HCT116 (cell line): ENCODE measurements at regions not wholly inside any gene's neighbourhood (a gene's known extent, or its start where the extent isn't known, plus 50 kb on each side); places are given as distances from the start of the nearest gene placed in this dataset.

Experiments
- ATAC-seq: fragments of 200-7000 bp; cut with Tn5 transposase; 2 replicates; pipeline ENCODE4 v1.9.1; 2020; ENCODE audit warnings: mild to moderate bottlenecking, moderate library complexity
- BruUV-seq: library from RNA; stranded (reverse); fragments of 400-500 nt; replicated peaks from 2 replicates; lab custom pipeline; 2021; lab: Mats Ljungman, UMichigan
- CTCF ChIA-PET: fragments of 300-600 bp; sonication (Branson Sonifier 250); formaldehyde crosslinking; loops from one replicate; lab custom pipeline; 2021; ENCODE audit warnings: antibody characterized with exemption; lab: Charles Lee
- POLR2A ChIA-PET: fragments of 300-600, 350-600 bp; sonication (Branson Sonifier 250); formaldehyde crosslinking; loops from one replicate; lab custom pipeline; 2021; ENCODE audit warnings: antibody characterized with exemption; lab: Charles Lee
- RAD21 ChIA-PET, 2 experiments: fragments of 300-600 bp; sonication (Branson Sonifier 250); formaldehyde crosslinking; loops; one replicate each; lab custom pipeline; 2023; ENCODE audit warnings: low total read pairs in 2 of 2; ENCODE audit not compliant: uncharacterized antibody in 2 of 2, unreplicated experiment in 2 of 2, low non-redundant PET in 1 of 2; lab: Charles Lee
- DNase-seq: peaks from one replicate; pipeline ENCODE4 v3.0.0-alpha.2; 2010; ENCODE audit warnings: low read depth, low spot score
- H2AFZ ChIP-seq: fragments of 200-600 bp; shearing (Covaris generic), sonication (generic); 2 replicates; pipeline ENCODE4 v1.6.1; 2017; ENCODE audit warnings: low read depth, mixed run types, mixed read lengths, antibody characterized with exemption, low read length; ENCODE audit not compliant: poor library complexity, severe bottlenecking
- H3K27ac ChIP-seq: 2 replicates; pipeline ENCODE4 v1.5.1; 2012; ENCODE audit warnings: low read depth, low read length
- H3K27me3 ChIP-seq: fragments of 200-600 bp; sonication (generic); 2 replicates; pipeline ENCODE4 v1.6.1; 2016; ENCODE audit warnings: mixed run types, low read length, mixed read lengths; ENCODE audit not compliant: insufficient read depth
- H3K36me3 ChIP-seq, 2 experiments: fragments of 200-500 bp in 1 of 2; fragments of 200-600 bp in 1 of 2; sonication (Bioruptor generic) in 1 of 2; sonication (generic) in 1 of 2; 2 replicates each; pipeline versions ENCODE4 v1.5.1 to v1.6.1; 2014 to 2016; ENCODE audit warnings: low read length in 2 of 2, inconsistent platforms in 1 of 2, mixed read lengths in 1 of 2, mixed run types in 1 of 2; ENCODE audit not compliant: insufficient read depth in 2 of 2, control insufficient read depth in 1 of 2
- H3K4me1 ChIP-seq, 2 experiments: fragments of 200-600 bp in 1 of 2; sonication (generic) in 1 of 2; 2 replicates each; pipeline versions ENCODE4 v1.5.1 to v1.6.1; 2012 to 2017; ENCODE audit warnings: low read length in 2 of 2, inconsistent platforms in 1 of 2, mild to moderate bottlenecking in 1 of 2, mixed read lengths in 1 of 2, mixed run types in 1 of 2, moderate library complexity in 1 of 2; ENCODE audit not compliant: insufficient read depth in 2 of 2, control insufficient read depth in 1 of 2
- H3K4me2 ChIP-seq: fragments of 200-600 bp; sonication (generic); 2 replicates; pipeline ENCODE4 v1.6.1; 2017; ENCODE audit warnings: mixed run types, low read length, mixed read lengths
- H3K4me3 ChIP-seq, 2 experiments: fragments of 200-600 bp in 1 of 2; sonication (generic) in 1 of 2; replicated peaks in 1 of 2; 2 replicates each; pipeline ENCODE4 v1.5.1; 2011 to 2016; ENCODE audit warnings: low read length in 2 of 2, control low read depth in 1 of 2, low read depth in 1 of 2, mild to moderate bottlenecking in 1 of 2, mixed read lengths in 1 of 2, mixed run types in 1 of 2
- H3K79me2 ChIP-seq: fragments of 200-600 bp; sonication (generic); 2 replicates; pipeline ENCODE4 v1.6.1; 2017; ENCODE audit warnings: mild to moderate bottlenecking, mixed run types, low read length, moderate library complexity, mixed read lengths; ENCODE audit not compliant: insufficient read depth
- H3K9ac ChIP-seq: fragments of 200-600 bp; sonication (generic); 2 replicates; pipeline ENCODE4 v1.6.1; 2016; ENCODE audit warnings: low read length, mixed read lengths
- H3K9me2 ChIP-seq: fragments of 200-600 bp; sonication (generic), shearing (Covaris generic); 2 replicates; pipeline ENCODE4 v1.6.1; 2017; ENCODE audit warnings: mixed run types, mild to moderate bottlenecking, moderate library complexity; ENCODE audit not compliant: insufficient read depth
- H3K9me3 ChIP-seq, 2 experiments: fragments of 200-500 bp in 1 of 2; fragments of 200-600 bp in 1 of 2; sonication (Bioruptor generic) in 1 of 2; sonication (generic) in 1 of 2; 2 replicates each; pipeline ENCODE4 v1.6.1; 2014 to 2017; ENCODE audit warnings: low read length in 2 of 2, mixed read lengths in 2 of 2, inconsistent platforms in 1 of 2, low read depth in 1 of 2, mild to moderate bottlenecking in 1 of 2, mixed run types in 1 of 2, moderate library complexity in 1 of 2; ENCODE audit not compliant: control insufficient read depth in 1 of 2, insufficient read depth in 1 of 2
- H4K20me1 ChIP-seq: fragments of 200-600 bp; sonication (generic), shearing (Covaris generic); 2 replicates; pipeline ENCODE4 v1.6.1; 2017; ENCODE audit warnings: mixed run types, mild to moderate bottlenecking, moderate library complexity; ENCODE audit not compliant: insufficient read depth
- CBX3 ChIP-seq: IDR thresholded peaks from 2 replicates; pipeline ENCODE4 v1.6.1; 2012; ENCODE audit warnings: low read depth
- CEBPB ChIP-seq: IDR thresholded peaks from 2 replicates; pipeline ENCODE4 v1.6.1; 2012; ENCODE audit warnings: low read depth
- CTCF ChIP-seq, 3 experiments: fragments of 200-600 bp in 1 of 3; sonication (generic) in 1 of 3; IDR thresholded peaks in 2 of 3; conservative IDR thresholded peaks in 1 of 3; 2 replicates each; pipeline ENCODE4 v1.5.1; 2012 to 2017; ENCODE audit warnings: low read depth in 2 of 3, low read length in 2 of 3, antibody characterized with exemption in 1 of 3, borderline replicate concordance in 1 of 3, control low read depth in 1 of 3, mild to moderate bottlenecking in 1 of 3, mixed read lengths in 1 of 3, mixed run types in 1 of 3, moderate library complexity in 1 of 3; ENCODE audit not compliant: insufficient read depth in 1 of 3
- ELF1 ChIP-seq: IDR thresholded peaks from 2 replicates; pipeline ENCODE4 v1.6.1; 2012; ENCODE audit warnings: low read depth, borderline replicate concordance
- EZH2phosphoT487 ChIP-seq: fragments of 200-600 bp; IDR thresholded peaks from 2 replicates; pipeline ENCODE4 v1.6.1; 2018; ENCODE audit warnings: antibody characterized with exemption, borderline replicate concordance
- FOSL1 ChIP-seq: IDR thresholded peaks from 2 replicates; pipeline ENCODE4 v1.6.1; 2012; ENCODE audit warnings: low read depth
- POLR2AphosphoS5 ChIP-seq: IDR thresholded peaks from 2 replicates; pipeline ENCODE4 v1.6.1; 2011; ENCODE audit warnings: mild to moderate bottlenecking, low read depth, low read length, moderate library complexity
- RAD21 ChIP-seq: IDR thresholded peaks from 2 replicates; pipeline ENCODE4 v1.6.1; 2012; ENCODE audit warnings: low read depth, mild to moderate bottlenecking
- REST ChIP-seq: IDR thresholded peaks from 2 replicates; pipeline ENCODE4 v1.6.1; 2012; ENCODE audit warnings: low read depth
- SIN3A ChIP-seq: IDR thresholded peaks from 2 replicates; pipeline ENCODE4 v1.6.1; 2012; ENCODE audit warnings: low read depth
- SP1 ChIP-seq: IDR thresholded peaks from 2 replicates; pipeline ENCODE4 v1.6.1; 2012; ENCODE audit warnings: low read depth
- SRF ChIP-seq: IDR thresholded peaks from 2 replicates; pipeline ENCODE4 v1.6.1; 2012; ENCODE audit warnings: low read depth
- TCF7L2 ChIP-seq: IDR thresholded peaks from 2 replicates; pipeline ENCODE4 v1.7.0; 2011; ENCODE audit warnings: borderline replicate concordance, inconsistent platforms; ENCODE audit not compliant: insufficient read depth, insufficient read length; ENCODE audit errors: extremely low read depth
- ZFX ChIP-seq: fragments of 450-650 bp; IDR thresholded peaks from 2 replicates; pipeline ENCODE4 v1.6.1; 2017
- intact Hi-C: fragments of 100-400 bp; cut with micrococcal nuclease; formaldehyde crosslinking; loops from 2 replicates; pipeline ENCODE4 v1.10.0; 2022

- Histone ChIP-seq H3K4me1 (no peaks in the 10 kb centered on the region), H3K4me2 (no peak overlapping the region), H2AFZ (no peak overlapping the region), H3K27me3 (peaks cover 64% of the 10 kb centered on the region), H3K9ac (no peak overlapping the region), H3K79me2 (no peaks in the 10 kb centered on the region), H3K9me2 (no peaks in the 10 kb centered on the region), H3K9me3 (no peaks in the 10 kb centered on the region), H4K20me1 (no peaks in the 10 kb centered on the region), H3K27ac (no peak overlapping the region), H3K36me3 (no peaks in the 10 kb centered on the region), H3K4me3 (no peak overlapping the region)
- RAD21 ChIA-PET: no interaction called here
- ATAC-seq (no peak), DNase-seq (no peak)
- no TSS peak for BruUV-seq
- TF ChIP-seq CTCF (IDR thresholded peaks at IDR 0.05 in 2 of 3, conservative IDR thresholded peaks at IDR 0.05 in 1 of 3; ENCODE audit: borderline replicate concordance in 1 of 3, insufficient read depth in 1 of 3, low read depth in 2 of 3, low read length in 2 of 3): no peak
- TF ChIP-seq RAD21: no peak
- TF ChIP-seq REST: no peak
- no peak for TF ChIP-seq EZH2phosphoT487
- TF ChIP-seq ELF1: no peak
- no peak for TF ChIP-seq ZFX
- TF ChIP-seq CBX3: no peak
- no peak for TF ChIP-seq SIN3A
- TF ChIP-seq SRF: no peak
- TF ChIP-seq FOSL1: no peak
- no peak for TF ChIP-seq TCF7L2
- no peak for TF ChIP-seq SP1
- TF ChIP-seq CEBPB: no peak
- TF ChIP-seq POLR2AphosphoS5: no peak
- POLR2A ChIA-PET: no interaction called here
- CTCF ChIA-PET: no interaction called here
- intact Hi-C loops: no loop called here
These were observed 176.4 kb upstream of the PROK2 start for GRCh38 chr3:71961378-71961777.
